Loucy (cell line): ENCODE measurements at regions not wholly inside any gene's neighbourhood (a gene's known extent, or its start where the extent isn't known, plus 50 kb on each side); places are given as distances from the start of the nearest gene placed in this dataset.

Experiments
- H2AFZ ChIP-seq: fragments of 200-600 bp; sonication (generic); 2 replicates; pipeline ENCODE4 v1.6.0; 2016; ENCODE audit warnings: antibody characterized with exemption, mild to moderate bottlenecking, low read length, moderate library complexity
- H3F3A ChIP-seq: fragments of 200-600 bp; 2 replicates; pipeline ENCODE4 v1.6.0; 2016; ENCODE audit warnings: antibody characterized with exemption, low read depth, mild to moderate bottlenecking
- H3K27me3 ChIP-seq: fragments of 200-600 bp; sonication (generic); 2 replicates; pipeline ENCODE4 v1.6.1; 2014; ENCODE audit warnings: low read length, mild to moderate bottlenecking; ENCODE audit not compliant: insufficient read depth, poor library complexity, severe bottlenecking
- H3K36me3 ChIP-seq: fragments of 200-600 bp; sonication (generic); 2 replicates; pipeline ENCODE4 v1.6.1; 2016; ENCODE audit warnings: low read length; ENCODE audit not compliant: insufficient read depth
- H3K4me1 ChIP-seq: fragments of 200-600 bp; sonication (generic); 2 replicates; pipeline ENCODE4 v1.5.1; 2014; ENCODE audit warnings: low read length, mild to moderate bottlenecking; ENCODE audit not compliant: insufficient read depth, poor library complexity, severe bottlenecking
- H3K4me2 ChIP-seq: fragments of 200-600 bp; sonication (generic); 2 replicates; pipeline ENCODE4 v1.6.0; 2014; ENCODE audit warnings: antibody characterized with exemption, low read length, low read depth, mild to moderate bottlenecking; ENCODE audit not compliant: poor library complexity, severe bottlenecking
- H3K4me3 ChIP-seq: fragments of 200-600 bp; sonication (generic); 2 replicates; pipeline ENCODE4 v1.5.1; 2014; ENCODE audit warnings: low read length, mild to moderate bottlenecking, mixed read lengths; ENCODE audit not compliant: poor library complexity, severe bottlenecking
- H3K79me2 ChIP-seq: fragments of 200-600 bp; sonication (generic); 2 replicates; pipeline ENCODE4 v1.6.1; 2014; ENCODE audit warnings: low read length; ENCODE audit not compliant: insufficient read depth
- H3K9ac ChIP-seq: fragments of 200-600 bp; sonication (generic); 2 replicates; pipeline ENCODE4 v1.6.0; 2014; ENCODE audit warnings: mild to moderate bottlenecking, low read depth, low read length, moderate library complexity; ENCODE audit not compliant: poor library complexity, severe bottlenecking
- H3K9me2 ChIP-seq: fragments of 200-600 bp; sonication (generic); replicated peaks from 2 replicates; pipeline ENCODE4 v1.6.1; 2016; ENCODE audit warnings: low read depth, low read length, mixed read lengths
- H3K9me3 ChIP-seq: fragments of 200-600 bp; sonication (generic); 2 replicates; pipeline ENCODE4 v1.6.1; 2014; ENCODE audit warnings: mild to moderate bottlenecking, antibody characterized with exemption, low read length, low read depth; ENCODE audit not compliant: insufficient read depth
- H4K20me1 ChIP-seq: fragments of 200-600 bp; sonication (generic); 2 replicates; pipeline ENCODE4 v1.6.0; 2014; ENCODE audit warnings: antibody characterized with exemption, low read length, mild to moderate bottlenecking; ENCODE audit not compliant: insufficient read depth, poor library complexity, severe bottlenecking
- CTCF ChIP-seq: fragments of 200-600 bp; sonication (generic); conservative IDR thresholded peaks from 2 replicates; pipeline ENCODE4 v1.5.1; 2014; ENCODE audit warnings: mild to moderate bottlenecking, antibody characterized with exemption, low read length
- EZH2phosphoT487 ChIP-seq: fragments of 200-600 bp; IDR thresholded peaks from 2 replicates; pipeline ENCODE4 v1.6.1; 2018; ENCODE audit warnings: antibody characterized with exemption, mild to moderate bottlenecking, moderate library complexity, borderline replicate concordance

DNA sequence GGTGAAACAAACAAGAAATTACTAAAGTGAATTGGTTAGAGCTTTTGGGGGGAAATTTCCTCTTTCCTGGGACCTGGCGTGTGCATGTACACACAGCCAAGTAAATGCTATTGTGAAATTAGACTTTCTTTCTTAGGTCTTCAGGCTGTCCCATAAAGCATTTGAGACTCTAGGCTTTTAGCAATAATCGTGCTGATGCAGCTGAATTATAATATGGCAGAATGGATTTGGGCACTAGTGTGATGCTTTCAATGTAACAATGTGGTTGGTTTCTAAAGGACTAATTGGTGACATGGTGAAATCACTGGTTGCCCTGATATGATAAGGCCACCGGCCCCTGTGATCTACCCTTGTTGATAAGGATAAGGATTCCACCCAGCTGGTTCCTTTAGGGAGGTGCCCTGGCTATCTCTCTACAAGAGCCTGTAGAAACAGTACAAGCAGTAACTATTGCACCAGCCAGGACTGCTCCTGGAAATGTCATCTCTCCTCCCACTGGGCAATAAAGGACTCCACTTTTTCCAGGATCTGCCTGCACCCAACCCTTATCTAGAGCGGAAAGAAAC, 164.1 kb downstream of the TFAP2A start:
- Histone ChIP-seq H3K36me3 (no peaks in the 10 kb centered on the region), H3K9ac (no peak overlapping the region), H3K79me2 (no peaks in the 10 kb centered on the region), H3K4me3 (no peak overlapping the region), H3K9me3 (no peaks in the 10 kb centered on the region), H3K4me1 (no peaks in the 10 kb centered on the region), H3K27me3 (no peaks in the 10 kb centered on the region), H4K20me1 (no peaks in the 10 kb centered on the region), H3K9me2 (no peaks in the 10 kb centered on the region), H3F3A (no peaks in the 10 kb centered on the region), H2AFZ (no peak overlapping the region), H3K4me2 (no peak overlapping the region)
- no peak for TF ChIP-seq EZH2phosphoT487

GRCh38 chr6:10248378-10248843, 166.5 kb downstream of the TFAP2A start:
- Histone ChIP-seq H3K9ac (no peak overlapping the region), H3K4me2 (no peak overlapping the region), H3K9me2 (no peaks in the 10 kb centered on the region), H3F3A (no peaks in the 10 kb centered on the region), H3K4me1 (no peaks in the 10 kb centered on the region), H4K20me1 (no peaks in the 10 kb centered on the region), H3K27me3 (no peaks in the 10 kb centered on the region), H3K79me2 (no peaks in the 10 kb centered on the region), H3K4me3 (no peak overlapping the region), H3K36me3 (no peaks in the 10 kb centered on the region), H2AFZ (no peak overlapping the region), H3K9me3 (no peaks in the 10 kb centered on the region)
- TF ChIP-seq CTCF (no peak), EZH2phosphoT487 (no peak)

DNA sequence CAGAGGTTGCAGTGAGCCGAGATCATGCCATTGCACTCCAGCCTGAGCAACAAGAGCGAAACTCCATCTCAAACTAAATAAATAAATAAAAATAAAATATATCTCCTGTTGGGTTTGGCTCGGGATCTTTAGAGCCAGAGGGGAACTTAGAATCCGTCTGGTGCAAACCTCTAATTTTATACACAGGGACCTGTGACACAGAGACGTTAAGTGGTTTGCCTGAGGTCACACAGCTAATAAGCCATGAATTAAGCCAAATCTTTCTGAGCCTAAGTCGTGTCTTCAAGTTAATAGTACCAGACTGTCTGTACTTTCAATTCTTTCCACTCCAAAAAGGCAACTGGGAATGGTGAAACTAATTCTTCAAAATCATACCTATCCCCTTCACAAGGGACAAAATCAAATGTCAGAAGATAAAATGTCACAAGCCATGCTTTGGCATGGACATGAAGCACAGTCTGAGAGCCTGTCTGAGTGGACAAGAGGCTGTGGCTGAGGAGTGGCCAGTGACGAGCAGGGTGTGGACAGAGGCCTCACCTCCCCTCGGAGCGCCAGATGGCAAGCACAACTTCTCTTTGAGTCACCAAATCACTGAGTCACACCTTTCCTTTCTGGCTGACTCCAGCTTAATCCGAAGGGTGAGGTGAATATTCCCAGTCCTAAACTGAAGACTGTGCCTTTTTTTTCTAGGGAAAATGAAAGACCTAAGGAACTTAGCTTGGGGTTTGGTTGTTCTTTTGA, 177.4 kb downstream of the TFAP2A start:
- no peaks in the 10 kb centered on the region for H3F3A ChIP-seq
- H3K4me1 ChIP-seq: no peaks in the 10 kb centered on the region
- no peak overlapping the region for H3K4me3 ChIP-seq
- TF ChIP-seq CTCF (no peak), EZH2phosphoT487 (no peak)
- no peaks in the 10 kb centered on the region for H3K27me3 ChIP-seq
- no peak overlapping the region for H3K4me2 ChIP-seq
- no peaks in the 10 kb centered on the region for H4K20me1 ChIP-seq
- H3K9me3 ChIP-seq: no peaks in the 10 kb centered on the region
- H3K79me2 ChIP-seq: no peaks in the 10 kb centered on the region
- no peak overlapping the region for H3K9ac ChIP-seq
- no peaks in the 10 kb centered on the region for H3K36me3 ChIP-seq
- H3K9me2 ChIP-seq: no peaks in the 10 kb centered on the region
- H2AFZ ChIP-seq: no peak overlapping the region
